GM19452 (cell line): ENCODE measurements at regions not wholly inside any gene's neighbourhood (a gene's known extent, or its start where the extent isn't known, plus 50 kb on each side); places are given as distances from the start of the nearest gene placed in this dataset.

Experiments
- ATAC-seq: cut with Tn5 transposase; IDR thresholded peaks from one replicate; pipeline ENCODE4 v1.9.1; 2021; ENCODE audit not compliant: unreplicated experiment

DNA sequence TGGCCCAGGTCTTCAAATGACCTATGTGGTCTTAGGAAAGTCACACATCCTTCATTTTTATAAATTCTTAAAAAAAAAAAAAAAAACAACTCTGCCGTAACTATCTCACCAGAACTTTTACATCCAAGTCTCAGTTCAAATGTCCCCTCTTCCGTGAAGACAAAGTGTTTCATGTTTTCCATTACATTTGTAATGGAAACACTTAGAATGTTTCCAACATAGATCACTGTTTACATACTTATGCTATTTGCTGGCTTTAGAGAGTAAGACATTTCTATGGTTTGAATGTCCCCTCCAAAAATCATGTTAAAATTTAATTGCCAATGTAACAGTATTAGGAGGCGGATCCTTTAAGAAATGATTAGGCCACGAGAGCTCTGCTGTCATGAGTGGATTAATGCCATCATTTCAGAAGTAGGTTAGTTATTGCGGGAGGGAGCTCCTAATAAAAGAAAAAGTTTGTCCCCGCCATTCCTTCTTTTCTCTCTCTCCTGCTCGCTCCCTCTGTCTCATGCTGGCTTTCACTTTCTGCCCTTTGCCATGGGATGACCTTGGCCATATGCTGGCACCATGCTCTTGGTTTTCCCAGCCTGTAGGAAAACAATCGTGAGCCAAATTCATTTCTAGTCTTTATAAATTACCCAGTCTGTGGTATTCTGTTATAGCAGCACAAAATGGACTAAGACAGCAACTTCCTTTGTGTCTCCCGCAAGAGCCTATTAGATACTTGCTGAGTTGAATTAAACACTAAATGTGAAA lies 887.8 kb upstream of the SOX9 start:
- no peak for ATAC-seq

DNA sequence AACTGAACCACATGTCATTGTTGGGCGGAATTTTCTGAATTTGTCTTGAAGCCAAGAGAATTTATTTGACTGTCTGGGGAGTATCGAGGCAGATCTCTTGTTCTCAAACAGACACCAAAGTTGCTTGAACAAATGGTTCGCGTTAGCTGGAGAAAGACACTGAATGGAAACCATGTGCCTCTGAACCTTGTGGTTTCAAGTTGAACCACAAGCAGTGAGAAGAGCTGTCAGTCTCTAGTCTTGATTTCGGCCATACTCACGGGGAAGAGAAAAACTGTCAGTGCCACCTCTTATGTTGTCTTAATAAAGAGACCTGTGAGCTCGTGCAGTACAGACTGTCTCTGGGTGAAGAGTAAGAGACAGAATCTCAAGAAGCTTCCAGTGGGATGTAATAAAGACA lies 886.5 kb upstream of the SOX9 start:
- ATAC-seq, result no peak

DNA sequence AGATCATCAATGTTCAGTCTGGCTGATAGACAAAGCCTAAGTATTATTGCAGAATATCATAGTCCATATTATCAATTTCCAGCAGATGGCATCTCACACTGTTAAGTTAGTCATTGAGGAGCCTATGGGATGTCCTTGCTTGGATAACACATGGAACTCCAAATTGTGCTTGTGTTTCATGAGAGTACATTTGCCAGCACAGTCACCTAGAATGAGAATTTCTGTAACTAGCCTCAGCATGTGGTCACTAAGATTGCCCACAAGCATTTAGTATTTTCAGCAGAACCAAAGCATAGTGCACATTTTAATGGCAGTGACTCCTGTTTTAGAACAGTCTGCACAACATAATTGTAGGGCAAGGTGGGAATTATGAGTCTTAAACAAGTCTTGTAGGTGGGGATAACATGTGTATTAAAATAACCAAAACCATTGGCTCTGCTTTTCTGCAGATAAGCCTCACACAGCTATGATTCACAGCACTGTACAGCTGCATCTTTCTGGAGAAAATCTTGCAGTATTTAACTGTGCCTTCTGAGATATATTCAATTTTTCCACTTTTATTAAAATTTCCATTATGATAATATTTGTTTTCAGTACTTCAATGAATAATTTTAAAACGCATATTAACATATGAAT lies 882.8 kb upstream of the SOX9 start:
- ATAC-seq, result no peak

DNA sequence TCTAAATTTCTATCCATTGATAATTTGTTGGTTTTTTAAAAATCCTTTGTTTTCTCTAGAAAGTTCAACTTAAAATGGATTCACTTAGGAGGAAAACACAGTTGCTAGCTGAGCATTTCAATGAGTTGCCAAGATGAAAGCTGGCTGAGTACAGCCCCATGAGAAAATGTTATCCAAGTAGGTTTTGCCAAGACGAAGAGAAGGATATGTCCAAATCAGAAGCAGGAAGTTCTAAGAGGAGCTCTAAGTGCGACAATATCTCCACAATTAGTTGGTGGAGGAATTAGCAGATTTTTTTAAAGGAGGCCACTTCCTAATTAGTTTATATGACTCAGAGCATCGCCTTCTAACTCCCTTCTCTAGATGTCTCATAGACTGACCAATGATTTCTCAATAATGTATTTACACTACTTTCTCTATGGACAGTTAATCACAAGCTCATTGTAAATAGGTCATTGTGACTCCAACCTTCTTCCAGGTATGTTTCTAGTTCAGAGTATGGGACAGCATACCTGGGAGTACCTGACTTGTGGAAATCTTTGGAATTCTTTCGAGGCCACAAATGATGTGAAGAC lies 873.3 kb upstream of the SOX9 start:
- ATAC-seq, result no peak

DNA sequence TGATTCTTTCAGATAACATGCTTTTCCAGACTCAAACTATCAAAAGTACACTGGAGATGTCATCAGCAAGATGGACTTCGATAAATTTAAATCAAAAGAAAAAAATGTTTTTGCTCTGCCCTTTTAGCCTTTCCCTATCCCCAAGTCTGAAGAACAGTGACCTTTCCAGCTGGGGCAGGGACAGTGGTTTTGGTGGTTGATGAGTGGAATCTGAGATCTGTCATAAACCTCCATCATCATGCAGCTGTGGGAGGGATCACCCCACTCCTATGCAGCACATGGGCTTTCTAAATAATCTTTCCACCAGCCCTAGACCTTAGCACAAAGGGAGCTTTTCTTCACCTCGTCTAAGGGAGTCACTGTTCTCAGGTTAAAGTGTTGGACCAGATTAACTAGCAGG lies 869.5 kb upstream of the SOX9 start:
- no peak for ATAC-seq

DNA sequence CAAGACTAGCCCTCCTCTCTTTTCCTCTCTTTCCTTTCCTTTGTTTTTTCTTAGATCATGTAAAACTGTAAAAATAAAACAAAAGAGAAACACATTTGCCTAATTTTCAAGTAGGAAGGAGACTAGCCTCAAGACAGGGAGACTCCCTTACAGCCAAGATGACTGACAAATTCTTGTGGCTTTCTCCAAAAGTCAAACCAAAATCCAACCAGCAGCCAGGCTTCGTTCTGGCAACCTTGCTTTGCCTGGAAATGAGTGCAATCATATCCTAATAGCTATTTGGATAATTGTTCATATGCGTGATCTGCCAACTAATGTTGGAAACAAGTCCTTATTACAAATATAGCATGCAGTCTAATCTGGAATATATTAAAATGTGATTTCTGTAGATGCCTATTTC lies 868.9 kb upstream of the SOX9 start:
- no peak for ATAC-seq

DNA sequence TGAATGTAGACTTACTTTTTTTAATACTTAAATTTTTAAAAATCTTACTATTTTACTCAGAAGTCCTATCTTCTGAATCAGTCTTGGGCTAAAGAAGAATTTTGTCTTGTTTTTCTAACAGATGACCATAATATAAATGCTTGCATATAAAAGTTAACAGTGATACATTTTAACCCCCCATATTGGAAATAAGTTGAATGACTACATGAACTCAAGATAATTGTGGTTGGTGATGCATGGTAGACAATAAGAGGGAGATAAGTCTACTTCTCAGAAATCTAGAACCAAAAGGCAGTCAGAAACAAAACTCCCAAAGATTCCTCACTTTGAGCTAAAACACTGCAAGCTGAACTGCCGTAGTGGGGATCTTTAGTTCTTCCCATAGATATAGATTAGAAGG lies 868.4 kb upstream of the SOX9 start:
- no peak for ATAC-seq

DNA sequence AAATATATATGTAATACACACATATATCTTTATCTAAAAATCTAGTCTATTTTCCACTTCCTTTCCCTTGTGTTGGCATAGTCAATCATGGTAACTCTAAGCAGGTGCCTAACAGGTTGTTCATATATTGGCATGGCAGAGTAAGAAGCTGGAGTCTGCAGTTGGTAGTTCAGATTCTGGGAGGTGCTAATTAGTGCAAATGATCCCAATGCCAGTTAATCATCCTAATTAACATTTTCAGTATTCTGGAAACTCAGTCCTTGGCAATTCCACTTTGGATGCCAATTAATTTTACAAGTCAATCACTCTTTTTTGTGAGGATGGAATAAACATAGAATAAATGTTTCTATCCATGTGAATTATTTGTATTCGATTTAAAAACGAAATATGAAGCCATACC lies 863.7 kb upstream of the SOX9 start:
- ATAC-seq, result no peak

DNA sequence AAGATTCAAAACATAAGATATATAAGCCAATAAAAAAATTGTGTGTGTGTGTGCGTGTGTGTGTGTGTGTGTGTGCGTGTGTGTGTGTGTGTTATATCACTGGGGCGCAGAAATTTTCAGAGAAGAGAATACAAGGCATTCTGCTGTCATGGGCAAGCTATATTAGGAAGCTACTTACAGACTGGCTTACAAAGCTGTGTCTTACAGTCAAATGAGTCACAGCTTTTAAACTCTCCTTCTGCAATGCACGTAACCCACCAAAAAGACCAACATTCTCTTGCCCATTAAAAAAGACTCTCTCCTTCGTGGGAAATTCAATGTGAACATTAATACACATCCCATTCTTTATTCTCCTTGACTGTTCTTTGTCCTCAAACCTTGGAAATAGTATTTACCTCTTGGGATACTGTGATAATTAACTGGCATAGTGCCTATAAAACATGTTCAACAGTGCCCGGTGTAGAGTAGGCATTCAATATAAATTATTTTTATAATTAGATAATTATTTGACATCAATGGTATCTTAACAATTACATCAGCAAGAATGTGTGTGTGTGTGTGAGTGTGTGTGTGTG lies 860.4 kb upstream of the SOX9 start:
- no peak for ATAC-seq

DNA sequence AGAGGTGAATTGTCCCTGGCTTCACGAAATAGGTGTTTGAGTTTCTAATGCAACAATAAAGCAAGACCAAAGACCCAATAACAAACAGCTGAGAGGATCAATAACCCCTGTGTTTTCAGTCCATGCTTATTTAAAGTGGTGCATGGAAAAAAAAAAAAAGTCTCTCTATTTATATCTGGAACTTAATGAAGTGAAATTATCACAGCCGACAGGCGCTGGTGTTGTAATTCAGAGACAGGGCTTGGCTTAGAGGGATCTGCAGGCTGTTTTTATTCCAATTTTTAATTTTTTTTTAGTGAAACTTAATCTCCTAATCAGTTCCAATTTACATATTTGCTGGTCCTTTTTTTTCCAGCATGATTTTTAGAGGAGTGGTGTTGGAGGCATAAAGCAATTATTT lies 858.2 kb upstream of the SOX9 start:
- no peak for ATAC-seq

DNA sequence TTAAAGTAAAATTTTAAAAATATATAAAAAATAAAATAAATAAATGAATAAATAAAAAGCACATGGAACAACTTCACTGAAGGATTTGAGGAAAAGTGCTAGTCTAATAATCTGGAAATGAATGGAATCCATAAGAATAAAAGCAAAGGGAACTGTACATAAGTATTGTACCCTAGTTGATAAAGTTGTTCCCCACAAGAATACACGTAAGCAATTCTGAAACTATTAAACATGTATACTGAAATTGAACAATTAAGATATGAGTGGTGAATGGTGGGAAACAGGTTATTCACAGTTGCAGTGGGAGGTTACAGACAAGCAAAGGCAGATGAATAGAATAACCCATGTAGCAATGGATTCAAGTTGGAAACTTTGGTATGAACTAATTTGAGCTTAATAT lies 853.2 kb upstream of the SOX9 start:
- ATAC-seq, result no peak

DNA sequence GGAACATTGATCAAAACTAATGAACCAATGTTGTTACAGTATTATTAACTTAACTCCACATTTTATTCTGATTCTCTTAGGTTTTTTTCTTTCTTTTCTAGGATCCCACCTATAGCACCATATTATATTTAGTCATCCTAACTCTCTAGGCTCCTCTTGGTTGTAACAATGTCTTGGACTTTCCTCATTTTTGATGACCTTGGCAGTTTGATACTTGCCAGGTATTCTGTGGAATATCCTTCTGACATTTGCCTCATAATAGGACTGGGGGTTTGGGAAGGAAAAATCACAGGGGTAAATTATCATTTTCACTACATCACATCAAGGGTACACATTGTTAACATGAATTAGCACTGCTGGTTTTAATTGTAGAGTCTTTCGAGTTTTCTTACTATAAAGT lies 851.6 kb upstream of the SOX9 start:
- no peak for ATAC-seq

DNA sequence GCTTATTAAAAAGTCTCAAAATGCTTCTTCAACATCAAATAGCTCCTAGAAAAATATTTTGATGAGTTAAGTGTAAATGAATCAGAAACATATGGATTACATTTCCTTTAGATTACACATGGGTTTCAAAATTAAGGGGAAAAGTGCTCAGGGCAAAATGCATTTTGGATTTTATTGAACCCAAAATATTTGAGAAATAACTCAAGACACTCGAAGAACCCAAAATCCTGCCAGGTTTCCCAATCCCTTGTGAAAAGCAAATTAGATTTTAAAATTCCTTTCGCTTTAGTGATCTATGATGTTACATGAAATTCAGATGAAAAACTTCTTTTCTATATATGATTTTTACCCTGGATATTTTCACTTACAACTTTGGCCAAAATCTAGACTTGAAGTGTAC lies 847.4 kb upstream of the SOX9 start:
- no peak for ATAC-seq

DNA sequence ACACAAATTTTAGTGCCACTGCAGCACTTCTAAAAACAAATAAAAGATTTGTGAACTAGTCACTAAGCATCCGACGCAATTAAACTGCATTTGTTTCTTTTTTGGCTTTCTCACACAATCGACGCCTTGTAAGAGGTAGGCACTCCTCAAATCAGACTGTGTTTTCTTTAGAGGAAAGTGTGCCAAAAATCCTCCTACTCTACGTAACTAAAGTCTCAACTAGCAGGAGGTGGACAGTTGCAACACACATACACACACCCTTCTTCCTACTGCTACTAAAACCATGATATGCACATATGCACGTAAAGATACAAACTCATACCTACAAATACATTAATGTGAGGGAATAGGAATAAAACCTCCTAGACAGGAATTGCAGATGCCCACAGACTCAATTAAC lies 844.7 kb upstream of the SOX9 start:
- ATAC-seq, result no peak

DNA sequence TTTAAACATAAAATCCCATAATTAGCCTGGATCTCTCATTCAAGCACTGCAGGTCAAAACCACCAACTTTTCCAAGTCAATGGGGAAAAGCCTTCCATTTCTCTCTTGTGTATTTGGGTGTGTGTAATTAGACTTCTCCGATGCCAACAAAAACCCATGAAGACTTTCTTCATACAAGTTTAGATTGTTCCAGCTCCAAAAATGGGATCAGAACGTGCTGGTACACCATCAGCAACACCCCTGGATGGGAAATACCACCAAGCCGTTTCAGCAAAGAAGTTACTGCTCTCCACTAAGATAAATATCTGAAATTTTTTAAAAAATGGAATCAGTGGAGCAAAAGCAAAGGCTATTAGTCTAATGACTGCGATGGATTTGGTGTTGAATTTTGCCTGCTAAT lies 837.3 kb upstream of the SOX9 start:
- ATAC-seq, result no peak

DNA sequence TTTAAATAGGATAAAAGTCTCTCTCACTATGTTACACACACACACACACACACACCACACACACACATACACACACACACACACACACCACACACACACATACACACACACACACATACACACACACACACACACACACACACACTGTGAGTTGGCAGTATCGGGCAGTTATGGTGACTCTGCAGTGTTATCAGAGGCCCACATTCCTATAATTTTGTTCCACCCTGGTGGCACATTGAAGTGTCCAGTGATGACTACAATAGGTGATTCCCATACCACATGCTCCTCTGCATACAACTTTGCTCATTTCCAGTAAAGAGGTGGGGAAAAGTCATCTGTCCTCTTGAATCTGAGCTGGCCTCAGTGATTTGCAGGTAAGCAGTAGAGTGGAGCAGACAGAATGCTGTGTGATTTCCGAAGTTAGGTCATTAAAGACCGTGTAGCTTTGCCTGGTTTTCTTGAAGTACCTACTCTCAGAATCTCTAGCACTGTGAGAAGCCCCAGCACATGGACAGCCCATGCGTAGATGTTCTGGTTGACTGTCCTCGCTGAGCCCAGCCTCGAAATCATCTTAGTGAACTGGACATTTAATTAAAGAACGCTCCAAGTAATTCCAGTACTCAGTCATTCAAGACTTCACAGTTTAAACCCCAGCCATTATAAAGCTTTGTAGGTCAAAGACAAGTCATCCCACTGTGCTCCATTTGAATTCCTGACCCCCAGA lies 836.6 kb upstream of the SOX9 start:
- no peak for ATAC-seq

DNA sequence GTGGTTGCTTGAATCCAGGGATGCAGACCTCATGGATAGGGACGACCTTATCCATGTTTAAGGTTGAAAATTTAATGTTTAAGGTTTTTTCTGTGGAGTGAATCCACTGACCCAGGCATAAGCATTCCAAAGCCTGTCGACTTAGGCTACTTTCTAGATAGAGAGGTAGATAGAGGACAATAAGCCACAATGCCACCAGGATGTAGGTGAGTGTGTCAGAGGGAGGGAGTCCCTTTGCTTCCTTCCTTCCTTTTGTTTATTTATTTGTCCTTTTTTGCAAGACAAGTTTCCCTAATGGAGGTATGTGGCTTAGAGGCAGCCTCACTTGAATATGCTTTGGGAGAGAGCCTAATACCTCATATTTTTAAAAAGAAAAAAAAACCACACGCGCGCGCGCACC lies 834.2 kb upstream of the SOX9 start:
- ATAC-seq, result no peak

DNA sequence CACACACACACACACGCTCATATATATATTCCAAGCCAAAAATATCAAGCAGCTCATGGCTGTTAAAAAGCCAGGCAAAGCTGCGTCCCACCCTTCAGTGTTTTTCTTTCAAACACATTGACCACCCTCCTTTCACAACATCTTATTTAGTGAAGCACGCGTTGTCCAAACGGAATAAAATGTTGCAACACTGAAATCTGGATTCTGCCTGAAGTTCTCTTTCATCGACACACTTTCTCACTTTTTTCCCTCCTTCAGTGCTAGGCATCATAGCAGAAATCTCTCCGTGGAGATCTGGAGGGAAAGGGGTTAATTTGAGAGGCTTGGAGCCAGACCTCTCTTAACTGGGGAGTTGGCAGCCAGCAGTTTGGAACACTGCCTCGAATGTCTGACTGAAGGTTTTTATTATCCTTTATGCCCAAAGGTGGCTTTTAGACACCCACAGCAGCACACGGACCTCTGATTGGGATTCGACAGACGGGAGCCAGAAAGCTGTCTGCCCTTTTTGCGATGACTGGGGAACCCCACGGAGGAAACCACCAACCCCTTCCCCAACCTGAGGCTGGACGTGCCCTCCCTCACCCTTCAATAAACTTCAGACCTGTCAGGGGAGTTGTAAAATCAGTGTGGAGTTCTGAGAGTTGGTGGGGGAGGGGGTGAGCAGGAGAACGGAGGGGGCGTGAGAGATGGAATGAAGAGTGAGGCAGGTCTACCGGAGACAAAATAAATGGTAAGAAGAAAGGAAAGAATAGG lies 833.6 kb upstream of the SOX9 start:
- no peak for ATAC-seq

DNA sequence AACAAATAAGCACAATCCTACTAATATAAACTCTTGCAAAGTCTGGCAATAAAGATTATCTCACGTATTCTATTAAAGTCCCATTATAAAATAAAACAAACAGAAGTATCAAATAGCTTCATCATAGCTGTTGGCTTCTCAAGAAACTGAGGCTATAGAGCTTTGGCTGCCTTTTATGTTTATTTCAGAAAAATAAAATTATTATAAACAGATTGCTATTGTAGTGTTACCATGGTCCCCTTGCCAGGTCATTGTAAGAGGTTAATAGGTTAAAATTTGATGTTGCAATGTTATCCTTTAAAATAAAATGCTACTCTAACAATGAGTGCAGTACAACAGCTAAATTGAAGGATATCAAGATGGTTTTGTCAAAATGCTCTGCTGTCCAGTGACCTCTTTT lies 828.8 kb upstream of the SOX9 start:
- no peak for ATAC-seq

DNA sequence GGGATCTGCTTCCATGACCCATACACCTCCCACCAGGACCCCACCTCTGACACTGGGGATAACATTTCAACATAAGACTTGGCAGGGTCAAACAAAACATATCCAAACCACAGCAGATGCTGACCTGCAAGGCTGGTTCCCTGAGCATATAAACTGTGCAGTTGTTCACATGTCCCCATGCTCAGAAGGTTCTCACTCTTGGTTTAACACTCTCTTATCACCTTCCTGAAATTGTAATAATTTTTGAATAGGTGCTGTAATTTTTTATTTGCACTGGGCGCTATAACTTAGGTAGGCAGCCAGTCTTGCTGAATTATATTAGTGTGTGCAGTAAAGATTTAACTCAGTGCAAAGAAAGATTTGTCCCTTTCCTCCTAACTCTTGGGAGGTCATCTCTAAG lies 824.8 kb upstream of the SOX9 start:
- no peak for ATAC-seq

DNA sequence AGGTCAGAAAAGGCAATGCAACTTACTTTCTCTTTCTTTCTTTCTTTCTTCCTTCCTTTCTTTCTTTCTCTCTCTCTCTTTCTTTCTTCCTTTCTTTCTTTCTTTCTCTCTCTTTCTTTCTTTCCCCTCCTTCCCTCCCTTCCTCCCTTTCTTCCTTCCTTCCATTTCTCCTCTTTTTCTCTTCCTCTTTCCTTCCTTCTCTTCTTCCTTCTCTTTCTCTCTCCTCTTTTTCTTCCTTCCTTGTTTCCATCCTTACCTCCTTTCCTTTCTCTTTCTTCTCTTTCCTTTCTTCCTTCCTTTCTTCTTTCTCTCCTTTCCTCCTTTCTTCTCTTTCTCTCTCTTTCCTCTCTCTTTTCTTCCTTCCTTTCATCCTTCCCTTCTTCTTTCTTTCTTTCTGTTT lies 819.8 kb upstream of the SOX9 start:
- ATAC-seq, result no peak
